Glutamatergic neuron (in vitro differentiated cells): ENCODE measurements at regions not wholly inside any gene's neighbourhood (a gene's known extent, or its start where the extent isn't known, plus 50 kb on each side); places are given as distances from the start of the nearest gene placed in this dataset.

Source experiments
- DNase-seq: peaks from one replicate; pipeline ENCODE4 v3.0.0; 2022
- H3K27ac Mint-ChIP-seq: one replicate; pipeline ENCODE4 v1.8.0; 2020; ENCODE audit warnings: mild to moderate bottlenecking, mixed read lengths, inconsistent platforms; ENCODE audit not compliant: unreplicated experiment
- H3K27me3 Mint-ChIP-seq: one replicate; pipeline ENCODE4 v1.8.0; 2020; ENCODE audit warnings: mild to moderate bottlenecking, moderate library complexity, mixed read lengths, inconsistent platforms; ENCODE audit not compliant: unreplicated experiment
- H3K36me3 Mint-ChIP-seq: one replicate; pipeline ENCODE4 v1.8.0; 2020; ENCODE audit warnings: mild to moderate bottlenecking, mixed read lengths, inconsistent platforms; ENCODE audit not compliant: unreplicated experiment
- H3K4me1 Mint-ChIP-seq: one replicate; pipeline ENCODE4 v1.8.0; 2020; ENCODE audit warnings: mild to moderate bottlenecking, low read depth, mixed read lengths, inconsistent platforms; ENCODE audit not compliant: unreplicated experiment
- H3K4me3 Mint-ChIP-seq: one replicate; pipeline ENCODE4 v1.8.0; 2020; ENCODE audit warnings: mild to moderate bottlenecking, mixed read lengths, inconsistent platforms; ENCODE audit not compliant: unreplicated experiment
- H3K9me3 Mint-ChIP-seq: one replicate; pipeline ENCODE4 v1.8.0; 2020; ENCODE audit warnings: mild to moderate bottlenecking, moderate library complexity, mixed read lengths, inconsistent platforms; ENCODE audit not compliant: unreplicated experiment
- CTCF ChIP-seq: fragments of 200-600 bp; sonication (generic); IDR thresholded peaks from one replicate; pipeline ENCODE4 v1.5.0; 2021; ENCODE audit not compliant: partially characterized antibody, unreplicated experiment

GRCh38 chr2:59739166-59739565 lies 814.3 kb downstream of the BCL11A start:
- Mint-ChIP-seq H3K36me3 (no peaks in the 10 kb centered on the region), H3K4me1 (no peaks in the 10 kb centered on the region), H3K4me3 (no peak overlapping the region), H3K27ac (no peak overlapping the region), H3K9me3 (no peaks in the 10 kb centered on the region), H3K27me3 (no peaks in the 10 kb centered on the region)
- no peak for DNase-seq
- TF ChIP-seq CTCF, result no peak

GRCh38 chr2:59737299-59737698 lies 816.2 kb downstream of the BCL11A start:
- Mint-ChIP-seq H3K27me3 (no peaks in the 10 kb centered on the region), H3K4me1 (peaks cover 4% of the 10 kb centered on the region), H3K9me3 (no peaks in the 10 kb centered on the region), H3K36me3 (no peaks in the 10 kb centered on the region), H3K4me3 (no peak overlapping the region), H3K27ac (no peak overlapping the region)
- TF ChIP-seq CTCF, result no peak
- no peak for DNase-seq

GRCh38 chr2:59734743-59735142 lies 818.7 kb downstream of the BCL11A start:
- DNase-seq, result peak; percentile 25
- Mint-ChIP-seq H3K36me3 (no peaks in the 10 kb centered on the region), H3K27ac (no peak overlapping the region), H3K27me3 (no peaks in the 10 kb centered on the region), H3K4me1 (peaks cover 4% of the 10 kb centered on the region), H3K4me3 (no peak overlapping the region), H3K9me3 (no peaks in the 10 kb centered on the region)
- no peak for TF ChIP-seq CTCF

GRCh38 chr2:59733970-59734369 lies 819.5 kb downstream of the BCL11A start:
- no peak for TF ChIP-seq CTCF
- Mint-ChIP-seq H3K27ac (no peak overlapping the region), H3K4me3 (no peak overlapping the region), H3K9me3 (no peaks in the 10 kb centered on the region), H3K27me3 (no peaks in the 10 kb centered on the region), H3K36me3 (no peaks in the 10 kb centered on the region), H3K4me1 (peaks cover 4% of the 10 kb centered on the region)
- DNase-seq, result no peak

- Mint-ChIP-seq H3K27me3 (no peaks in the 10 kb centered on the region), H3K36me3 (no peaks in the 10 kb centered on the region), H3K4me1 (peaks cover 4% of the 10 kb centered on the region), H3K4me3 (no peak overlapping the region), H3K9me3 (no peaks in the 10 kb centered on the region), H3K27ac (no peak overlapping the region)
- no peak for TF ChIP-seq CTCF
- no peak for DNase-seq
Observed at GRCh38 chr2:59733567-59733930, 819.9 kb downstream of the BCL11A start.
